Uterus (tissue), 2 donors: ENCODE measurements at regions not wholly inside any gene's neighbourhood (a gene's known extent, or its start where the extent isn't known, plus 50 kb on each side); places are given as distances from the start of the nearest gene placed in this dataset.
"Not testable (repeated sequence)": the region's sequence is repeated elsewhere in the genome, so short reads cannot be mapped to it uniquely, and the experiment has no call there.

Experiments
- CTCF ChIP-seq, 4 experiments: fragments of 200-600 bp in 2 of 4; fragments of 450-650 bp in 2 of 4; sonication (generic) in 2 of 4; IDR thresholded peaks; one replicate each; pipeline ENCODE4 v1.5.1; 2016 to 2019; ENCODE audit warnings: antibody characterized with exemption in 4 of 4, mild to moderate bottlenecking in 2 of 4, moderate library complexity in 1 of 4
- POLR2A ChIP-seq, 2 donors: fragments of 450-650 bp; IDR thresholded peaks; one replicate each; pipeline ENCODE4 v1.6.1; 2016; ENCODE audit warnings: antibody characterized with exemption in 2 of 2, mild to moderate bottlenecking in 1 of 2, moderate library complexity in 1 of 2

GRCh38 chr3:74985028-74985904 lies 370.8 kb upstream of the CNTN3 start:
- TF ChIP-seq CTCF, POLR2A (IDR thresholded peaks at IDR 0.05): not testable (repeated sequence)
